DMS79 (cell line): ENCODE measurements at regions not wholly inside any gene's neighbourhood (a gene's known extent, or its start where the extent isn't known, plus 50 kb on each side); places are given as distances from the start of the nearest gene placed in this dataset.
A peak's percentile ranks its signal among the peaks of the same experiment; 100 is the strongest.
"Not testable (repeated sequence)": the region's sequence is repeated elsewhere in the genome, so short reads cannot be mapped to it uniquely, and the experiment has no call there.

Experiments used
- DNase-seq: peaks from one replicate; lab custom pipeline; 2025; lab: John Stamatoyannopoulos, UW

DNA sequence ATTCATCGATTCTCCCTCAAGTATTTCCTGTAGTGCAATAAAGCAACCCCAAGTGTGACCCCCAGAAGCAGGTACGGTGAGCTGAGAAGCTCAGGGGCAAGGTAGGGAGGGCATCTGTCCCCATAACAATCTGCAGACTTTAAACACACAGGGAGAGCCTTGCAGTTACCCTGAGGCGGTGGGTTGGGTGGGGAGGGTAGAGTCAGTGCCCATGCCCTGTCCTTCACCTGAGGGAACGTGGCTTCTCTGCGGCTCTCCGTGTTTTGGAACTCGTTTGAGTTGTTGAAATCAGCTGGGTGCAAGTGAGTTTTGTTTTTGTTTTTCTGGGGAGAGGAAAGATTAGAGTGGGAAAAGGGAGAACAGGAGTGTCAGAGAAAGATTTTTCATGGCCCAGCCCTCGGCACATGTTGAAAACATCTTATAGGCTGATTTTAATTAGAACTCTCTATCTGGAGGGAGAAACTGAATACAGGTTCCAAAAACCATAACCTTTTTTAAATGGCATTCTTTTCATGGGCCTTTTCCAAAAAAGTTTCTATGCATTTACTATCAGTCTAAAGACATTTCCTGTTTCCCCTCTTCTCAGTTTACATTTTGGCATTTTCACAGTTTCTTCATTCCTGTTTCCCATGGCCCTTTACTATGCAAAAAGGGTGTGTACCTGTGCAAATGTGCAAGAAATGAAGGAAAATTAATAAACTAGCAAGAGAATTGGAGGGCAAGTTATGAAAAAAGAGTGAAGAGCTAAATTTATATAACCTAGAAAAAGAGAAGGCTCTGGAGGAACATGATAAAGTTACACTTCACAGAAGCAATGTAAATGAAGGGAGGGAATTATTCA lies 266.5 kb upstream of the VLDLR start:
- DNase-seq, result no peak

DNA sequence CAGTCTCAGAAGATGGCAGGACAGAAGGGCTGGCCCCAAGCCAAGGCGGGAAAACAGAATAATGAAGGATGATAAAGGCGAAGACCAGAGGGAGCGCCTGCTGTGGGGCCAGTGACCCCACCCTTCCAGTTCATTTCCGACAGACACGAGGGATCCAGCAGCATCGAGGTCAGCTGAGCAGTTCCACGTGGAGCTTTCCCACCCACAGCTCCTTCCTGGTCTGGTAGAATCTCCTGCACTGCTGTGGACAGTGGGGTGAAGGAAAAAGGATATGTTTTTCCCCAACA lies 265.9 kb upstream of the VLDLR start:
- no peak for DNase-seq

GRCh38 chr9:2356041-2356790 lies 265.4 kb upstream of the VLDLR start:
- DNase-seq, result no peak

GRCh38 chr9:2359891-2360471 lies 261.6 kb upstream of the VLDLR start:
- DNase-seq, result peak; percentile 93

DNA sequence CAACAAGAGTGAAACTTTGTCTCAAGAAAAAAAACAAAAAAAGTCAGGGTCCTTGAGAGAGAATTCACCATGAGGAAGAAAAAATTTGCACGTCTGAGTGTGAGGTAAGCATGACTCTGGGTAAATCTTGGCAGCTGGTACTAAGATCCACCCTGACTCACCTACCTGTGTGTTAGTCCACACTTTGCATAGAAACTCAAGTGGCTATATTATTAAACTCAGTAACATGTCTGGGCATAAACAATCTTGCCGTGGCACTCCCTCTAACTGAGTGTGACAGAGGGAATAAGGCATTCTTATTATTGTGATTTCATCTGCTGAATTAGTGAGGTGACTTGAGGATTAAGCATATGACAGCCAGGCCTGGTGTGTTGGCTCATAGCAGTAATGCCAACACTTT lies 259.4 kb upstream of the VLDLR start:
- DNase-seq, result peak; percentile 41

GRCh38 chr9:2363138-2363745 lies 258.3 kb upstream of the VLDLR start:
- no peak for DNase-seq

DNA sequence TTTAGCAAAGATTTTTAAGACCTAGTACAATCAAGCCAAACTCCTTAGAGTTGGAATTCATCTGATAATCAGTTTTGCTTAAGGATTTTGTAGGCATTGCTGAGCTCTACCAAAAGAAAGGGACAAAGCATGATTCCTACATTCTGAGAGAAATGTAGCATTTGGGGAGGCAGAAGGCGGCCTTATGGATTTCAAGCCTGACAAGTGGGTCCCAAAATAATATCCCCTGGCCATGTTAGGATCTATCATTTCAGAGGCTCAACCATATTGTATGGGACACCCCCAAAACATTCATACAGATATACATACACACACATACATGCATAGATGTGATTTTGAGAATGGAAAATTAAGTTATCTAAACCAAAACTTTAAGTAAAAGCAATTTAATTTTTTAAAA lies 257.8 kb upstream of the VLDLR start:
- no peak for DNase-seq

DNA sequence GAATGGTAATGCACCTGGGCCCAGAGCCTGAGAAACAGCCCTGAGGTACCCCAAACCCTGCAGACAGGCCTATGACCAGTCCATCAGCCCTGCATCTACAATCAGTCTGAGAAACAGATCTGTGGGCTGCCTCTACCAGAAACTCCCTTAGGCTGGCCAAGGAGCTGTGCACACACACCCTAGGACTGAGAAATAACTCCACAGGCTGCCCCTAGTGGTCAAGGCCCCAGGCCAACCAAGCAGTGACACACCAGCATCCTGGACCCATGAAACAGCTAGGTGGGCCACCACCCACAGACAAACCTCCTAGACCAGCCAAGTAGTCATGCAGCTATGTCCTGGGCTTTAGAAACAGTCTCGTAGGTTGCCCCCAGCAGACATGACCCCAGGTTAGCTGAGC lies 253.6 kb upstream of the VLDLR start:
- DNase-seq, result no peak

DNA sequence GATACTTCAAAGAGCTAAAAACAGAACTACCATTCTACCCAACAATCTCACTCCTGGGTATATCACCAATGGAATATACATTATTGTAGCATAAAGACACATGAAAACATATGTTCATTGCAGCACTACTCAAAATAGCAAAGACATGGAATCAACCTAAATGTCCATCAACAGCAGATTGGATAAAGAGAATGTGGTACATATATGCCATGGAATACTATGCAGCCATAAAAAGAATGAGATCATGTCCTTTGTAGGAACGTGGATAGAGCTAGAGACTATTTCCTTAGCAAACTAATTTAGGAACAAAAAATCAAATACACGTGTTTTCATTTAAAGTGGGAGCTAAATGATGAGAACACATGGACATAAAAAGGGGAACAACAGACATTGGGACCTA lies 247.9 kb upstream of the VLDLR start:
- DNase-seq, result no peak

GRCh38 chr9:2375114-2375513 lies 246.5 kb upstream of the VLDLR start:
- DNase-seq, result no peak

DNA sequence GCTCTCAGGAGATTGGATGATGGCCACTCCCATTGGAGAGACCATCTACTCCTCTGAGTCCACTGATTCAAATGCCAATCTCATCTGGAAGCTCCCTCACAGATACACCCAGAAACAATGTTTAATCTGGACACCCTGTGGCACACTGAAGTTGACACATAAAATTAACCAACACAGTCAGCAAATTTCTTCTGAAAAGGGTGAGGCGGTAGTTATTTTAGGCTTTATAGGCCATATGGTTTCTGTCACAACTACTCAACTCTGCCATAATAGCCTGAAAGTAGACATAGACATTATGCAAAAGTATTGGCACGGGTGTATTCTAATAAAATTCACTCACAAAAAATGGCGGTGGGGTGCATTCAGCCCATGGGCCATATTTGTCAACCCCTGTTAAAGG lies 244.5 kb upstream of the VLDLR start:
- DNase-seq, result no peak

DNA sequence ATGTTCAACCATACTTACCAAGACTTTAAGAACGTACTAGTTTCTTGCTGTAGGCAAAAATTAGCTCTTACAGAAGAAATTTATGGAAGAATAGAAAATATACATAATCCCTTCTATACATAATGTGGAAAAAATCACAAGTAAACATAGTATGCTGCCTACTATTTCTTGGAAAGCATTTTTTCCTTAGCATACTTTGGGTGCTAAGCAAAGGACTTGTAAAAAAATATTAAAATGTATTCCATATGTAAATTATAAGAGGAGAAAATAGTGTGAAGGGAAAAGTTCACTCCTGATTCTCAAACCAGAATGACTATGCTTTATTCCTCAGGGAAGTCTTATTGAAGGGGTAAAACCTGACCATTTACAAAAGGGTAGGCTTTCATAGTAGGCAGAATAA lies 243.8 kb upstream of the VLDLR start:
- DNase-seq, result no peak

- DNase-seq, result no peak
These were observed 243.3 kb upstream of the VLDLR start for GRCh38 chr9:2378266-2378665.

GRCh38 chr9:2378816-2379215 lies 242.8 kb upstream of the VLDLR start:
- no peak for DNase-seq

DNA sequence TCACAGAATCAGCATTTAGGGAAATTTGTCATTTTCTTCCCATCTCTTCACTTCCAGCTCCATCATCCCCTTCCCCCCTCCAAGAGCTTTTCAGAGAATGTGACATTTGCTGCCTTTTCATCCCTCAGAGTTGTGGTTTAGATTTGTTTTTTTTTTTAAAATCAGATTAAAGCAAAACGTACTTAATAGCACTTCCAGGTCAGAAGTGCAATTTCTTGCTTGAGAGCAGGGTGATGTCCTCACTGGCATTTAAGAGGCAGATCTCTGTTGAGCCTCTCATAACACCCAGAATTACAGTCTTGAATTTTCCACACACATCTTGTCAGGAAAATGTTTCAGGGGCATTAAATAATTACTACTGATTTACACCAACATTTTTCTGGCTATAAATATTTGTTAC lies 236.8 kb upstream of the VLDLR start:
- no peak for DNase-seq

DNA sequence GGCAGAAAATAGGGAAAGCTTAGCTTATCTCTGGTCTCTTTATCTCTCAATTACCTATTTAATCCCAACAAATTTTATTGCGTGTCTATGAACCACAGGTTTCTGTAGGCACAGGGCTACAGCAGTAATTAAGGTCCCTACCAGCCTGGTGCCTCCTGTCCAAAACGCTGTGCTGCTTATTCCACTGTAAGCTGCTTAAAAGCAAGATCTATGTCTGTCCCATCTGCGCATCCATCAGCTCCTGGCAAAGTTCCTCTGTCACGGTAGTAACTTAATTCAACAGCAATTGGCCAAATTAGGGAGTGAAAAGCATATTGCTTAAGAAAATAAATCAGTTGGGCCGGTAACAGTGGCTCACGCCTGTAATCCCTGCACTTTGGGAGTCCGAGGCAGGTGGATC lies 235.8 kb upstream of the VLDLR start:
- DNase-seq, result no peak

GRCh38 chr9:2386566-2386965 lies 235.0 kb upstream of the VLDLR start:
- DNase-seq, result no peak

DNA sequence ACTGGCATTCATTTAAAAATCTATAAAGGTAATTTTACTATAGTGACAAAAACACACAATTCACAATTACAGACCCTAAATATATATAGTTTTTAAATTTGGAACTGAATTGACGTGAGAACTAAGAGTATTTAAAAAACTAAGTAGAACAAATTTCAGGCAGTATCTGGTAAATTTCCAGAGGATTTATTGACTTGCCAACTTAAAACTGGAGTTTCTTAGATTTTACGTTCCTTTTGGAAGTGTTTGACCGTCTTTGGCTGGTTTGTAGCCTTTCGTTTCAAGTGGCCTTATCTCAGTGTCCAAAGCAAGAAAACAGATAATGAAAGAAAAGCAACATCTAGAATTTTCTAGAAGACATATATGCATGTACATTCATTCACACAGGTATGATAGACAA lies 234.4 kb upstream of the VLDLR start:
- DNase-seq, result no peak

DNA sequence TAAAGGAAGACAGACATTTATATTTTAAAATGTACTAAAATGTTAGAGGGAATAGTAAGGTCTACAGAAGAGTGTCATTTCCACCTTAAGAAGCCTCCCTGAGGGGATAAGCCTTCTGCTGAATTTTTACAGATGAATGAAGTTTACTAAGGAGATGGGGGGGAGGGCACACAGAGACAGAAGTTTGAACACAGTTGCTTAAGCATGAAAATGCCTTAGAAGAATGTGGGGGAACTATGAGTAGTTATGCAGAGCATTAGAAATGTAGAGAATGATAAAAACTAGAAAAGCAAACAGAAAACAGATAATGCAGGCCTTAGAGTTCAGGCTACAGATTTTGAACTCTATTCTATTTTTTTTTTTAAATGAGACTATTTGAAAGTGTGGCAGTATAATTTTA lies 232.2 kb upstream of the VLDLR start:
- DNase-seq, result no peak

- no peak for DNase-seq
These were observed 231.6 kb upstream of the VLDLR start for GRCh38 chr9:2390028-2390427.

GRCh38 chr9:2391509-2392132 lies 230.0 kb upstream of the VLDLR start:
- not testable (repeated sequence) for DNase-seq

- not testable (repeated sequence) for DNase-seq
These were observed 227.4 kb upstream of the VLDLR start for GRCh38 chr9:2394087-2394741.
